G401 (cell line): ENCODE measurements at regions not wholly inside any gene's neighbourhood (a gene's known extent, or its start where the extent isn't known, plus 50 kb on each side); places are given as distances from the start of the nearest gene placed in this dataset.
"Not testable (repeated sequence)": the region's sequence is repeated elsewhere in the genome, so short reads cannot be mapped to it uniquely, and the experiment has no call there.

ENCODE experiments used
- DNase-seq: peaks from one replicate; pipeline ENCODE4 v3.0.0-alpha.2; 2015; ENCODE audit warnings: low spot score
- in situ Hi-C: cut with HindIII; loops from 2 replicates; pipeline ENCODE4 v1.10.0; 2016; ENCODE audit warnings: low sequenced_read_pairs, mixed read lengths

- in situ Hi-C loops, result no loop called here
- no peak for DNase-seq
Measured at GRCh38 chr5:17114233-17114632, 103.2 kb upstream of the BASP1 start.

GRCh38 chr5:17114715-17115599, 102.5 kb upstream of the BASP1 start:
- no peak for DNase-seq
- in situ Hi-C loops, result no loop called here

GRCh38 chr5:17115855-17116254, 101.6 kb upstream of the BASP1 start:
- DNase-seq, result no peak

GRCh38 chr5:17118631-17119030, 98.8 kb upstream of the BASP1 start:
- no peak for DNase-seq
- in situ Hi-C loops, result no loop called here

More at GRCh38 chr5:17115855-17116254, 101.6 kb upstream of the BASP1 start:
- in situ Hi-C loops, result no loop called here

GRCh38 chr5:17120209-17120608, 97.2 kb upstream of the BASP1 start:
- in situ Hi-C loops, result no loop called here
- no peak for DNase-seq

- in situ Hi-C loops, result no loop called here
- no peak for DNase-seq
Measured at GRCh38 chr5:17121776-17122175, 95.7 kb upstream of the BASP1 start.

- DNase-seq, result no peak
- in situ Hi-C loops, result no loop called here
Measured at GRCh38 chr5:17123010-17123409, 94.4 kb upstream of the BASP1 start.

- in situ Hi-C loops, DNase-seq: not testable (repeated sequence)
Measured at GRCh38 chr5:17123773-17124172, 93.7 kb upstream of the BASP1 start.

- in situ Hi-C loops, result no loop called here
- DNase-seq, result no peak
Measured at GRCh38 chr5:17127743-17128231, 89.6 kb upstream of the BASP1 start.

- in situ Hi-C loops, result no loop called here
- DNase-seq, result no peak
Measured at GRCh38 chr5:17129093-17129849, 88.2 kb upstream of the BASP1 start.

- in situ Hi-C loops, DNase-seq: not testable (repeated sequence)
Measured at GRCh38 chr5:17130302-17130701, 87.1 kb upstream of the BASP1 start.

GRCh38 chr5:17132444-17133083, 84.9 kb upstream of the BASP1 start:
- DNase-seq, result peak; percentile 31
- in situ Hi-C loops, result no loop called here

- DNase-seq, result no peak
- in situ Hi-C loops, result no loop called here
Measured at GRCh38 chr5:17135050-17135449, 82.4 kb upstream of the BASP1 start.

- DNase-seq, result no peak
- in situ Hi-C loops, result no loop called here
Measured at GRCh38 chr5:17143335-17143734, 74.1 kb upstream of the BASP1 start.

- no peak for DNase-seq
- in situ Hi-C loops, result no loop called here
Measured at GRCh38 chr5:17146280-17146841, 71.1 kb upstream of the BASP1 start.

- DNase-seq, result no peak
- in situ Hi-C loops, result no loop called here
Measured at GRCh38 chr5:17147170-17147569, 70.3 kb upstream of the BASP1 start.

- DNase-seq, result no peak
- in situ Hi-C loops, result no loop called here
Measured at GRCh38 chr5:17147617-17148016, 69.8 kb upstream of the BASP1 start.

- in situ Hi-C loops, result no loop called here
Measured at GRCh38 chr5:17148481-17148880, 69.0 kb upstream of the BASP1 start.

GRCh38 chr5:17149786-17150185, 67.6 kb upstream of the BASP1 start:
- in situ Hi-C loops, result no loop called here
- no peak for DNase-seq

More at GRCh38 chr5:17148481-17148880, 69.0 kb upstream of the BASP1 start:
- DNase-seq, result no peak
